CD1c-positive myeloid dendritic cell (primary cell): ENCODE measurements at regions not wholly inside any gene's neighbourhood (a gene's known extent, or its start where the extent isn't known, plus 50 kb on each side); places are given as distances from the start of the nearest gene placed in this dataset.
"Not testable (repeated sequence)": the region's sequence is repeated elsewhere in the genome, so short reads cannot be mapped to it uniquely, and the experiment has no call there.

Source experiments
- DNase-seq: peaks from one replicate; pipeline ENCODE4 v3.0.0-alpha.2; 2016; ENCODE audit errors: extremely low spot score

GRCh38 chr1:83246780-83247179 is 752.2 kb downstream of the TTLL7 start:
- not testable (repeated sequence) for DNase-seq

GRCh38 chr1:83244832-83245231 is 754.1 kb downstream of the TTLL7 start:
- DNase-seq, result not testable (repeated sequence)

- not testable (repeated sequence) for DNase-seq
Observed at GRCh38 chr1:83239568-83239967, 759.4 kb downstream of the TTLL7 start.

- DNase-seq, result not testable (repeated sequence)
Observed at GRCh38 chr1:83238654-83239053, 760.3 kb downstream of the TTLL7 start.

GRCh38 chr1:83219788-83220187 is 779.1 kb downstream of the TTLL7 start:
- not testable (repeated sequence) for DNase-seq

- DNase-seq, result not testable (repeated sequence)
Observed at GRCh38 chr1:83218036-83218716, 780.8 kb downstream of the TTLL7 start.

- DNase-seq, result not testable (repeated sequence)
Observed at GRCh38 chr1:83214317-83214716, 784.6 kb downstream of the TTLL7 start.

GRCh38 chr1:83213648-83214047 is 785.3 kb downstream of the TTLL7 start:
- not testable (repeated sequence) for DNase-seq

GRCh38 chr1:83212033-83212432 is 786.9 kb downstream of the TTLL7 start:
- not testable (repeated sequence) for DNase-seq

- not testable (repeated sequence) for DNase-seq
Observed at GRCh38 chr1:83208540-83208939, 790.4 kb downstream of the TTLL7 start.

GRCh38 chr1:83194610-83195009 is 804.3 kb downstream of the TTLL7 start:
- DNase-seq, result not testable (repeated sequence)

GRCh38 chr1:83182033-83182728 is 816.8 kb downstream of the TTLL7 start:
- not testable (repeated sequence) for DNase-seq

- not testable (repeated sequence) for DNase-seq
Observed at GRCh38 chr1:83180621-83181020, 818.3 kb downstream of the TTLL7 start.

- DNase-seq, result not testable (repeated sequence)
Observed at GRCh38 chr1:83167634-83168033, 831.3 kb downstream of the TTLL7 start.

GRCh38 chr1:83163879-83164475 is 835.0 kb downstream of the TTLL7 start:
- DNase-seq, result not testable (repeated sequence)

- DNase-seq, result not testable (repeated sequence)
Observed at GRCh38 chr1:83158924-83159323, 840.0 kb downstream of the TTLL7 start.

GRCh38 chr1:83154306-83154705 is 844.6 kb downstream of the TTLL7 start:
- not testable (repeated sequence) for DNase-seq

GRCh38 chr1:83151167-83151898 is 847.6 kb downstream of the TTLL7 start:
- not testable (repeated sequence) for DNase-seq

GRCh38 chr1:83150479-83150878 is 848.5 kb downstream of the TTLL7 start:
- not testable (repeated sequence) for DNase-seq

GRCh38 chr1:83145820-83146219 is 853.1 kb downstream of the TTLL7 start:
- not testable (repeated sequence) for DNase-seq

GRCh38 chr1:83142802-83143201 is 856.1 kb downstream of the TTLL7 start:
- not testable (repeated sequence) for DNase-seq
